ENCODE measurements at regions not wholly inside any gene's neighbourhood (a gene's known extent, or its start where the extent isn't known, plus 50 kb on each side); places are given as distances from the start of the nearest gene placed in this dataset.

DNA sequence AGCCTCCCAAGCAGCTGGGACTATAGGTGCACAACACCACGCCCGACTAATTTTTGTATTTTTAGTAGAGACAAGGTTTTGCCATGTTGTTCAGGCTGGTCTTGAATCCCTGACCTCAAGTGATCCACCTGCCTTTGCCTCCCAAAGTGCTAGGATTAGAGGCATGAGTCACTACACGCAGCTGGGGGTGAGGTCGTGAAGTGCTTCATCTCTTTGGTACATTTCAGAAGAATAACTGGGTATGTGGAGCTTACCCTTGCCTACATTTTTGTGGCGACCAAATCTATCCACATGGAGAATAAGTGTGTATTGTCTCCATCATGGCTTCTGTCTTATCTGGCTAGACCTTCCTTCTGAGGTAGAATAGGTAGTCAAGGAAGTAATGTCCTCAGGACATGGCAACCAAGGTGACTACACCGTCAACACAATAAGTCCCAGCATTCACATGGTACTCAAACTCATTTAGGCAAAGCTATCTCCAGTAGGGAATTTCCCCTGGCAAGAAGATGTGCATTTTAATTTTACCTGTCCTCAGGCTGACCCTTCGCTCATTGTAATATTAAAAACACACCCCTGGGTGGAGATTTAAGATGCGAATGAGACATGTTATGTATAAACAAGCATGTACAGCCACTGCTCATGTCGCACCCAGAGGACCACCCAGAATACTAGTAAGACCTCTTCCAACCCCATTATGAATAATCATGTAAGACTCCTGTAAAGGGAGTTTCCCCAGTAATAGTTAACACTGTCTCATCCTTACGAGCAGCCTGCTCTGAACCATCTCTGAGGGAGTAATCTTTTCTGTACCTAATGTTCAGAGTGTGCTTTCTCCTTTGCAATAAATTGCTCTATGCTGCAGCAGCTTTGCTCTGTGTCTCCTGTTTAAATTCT lies 1173.2 kb downstream of the TAF11L14 start:
- ATAC-seq: no peak

- no peak for ATAC-seq
Measured at GRCh38 chr5:18811661-18812060, 1176.3 kb downstream of the CDH18 start.

DNA sequence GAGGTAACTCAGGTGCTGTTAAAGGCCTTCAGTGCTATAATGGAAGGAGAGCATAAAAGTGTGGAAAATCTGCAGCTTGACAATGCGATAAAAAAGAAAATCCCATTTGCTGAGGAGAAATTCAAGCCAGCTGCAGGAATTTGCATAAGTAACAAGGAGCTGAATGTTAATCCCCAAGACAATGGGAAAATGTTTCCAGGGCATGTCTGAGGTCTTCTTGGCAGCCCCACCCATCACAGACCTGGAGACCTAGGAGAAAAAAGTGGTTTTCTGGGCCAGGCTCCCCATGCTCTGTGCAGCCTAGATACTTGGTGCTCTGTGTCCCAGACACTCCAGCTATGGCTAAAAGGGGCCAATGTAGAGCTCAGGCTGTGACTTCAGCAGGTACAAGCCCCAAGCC lies 1159.6 kb downstream of the CDH18 start:
- no peak for ATAC-seq

DNA sequence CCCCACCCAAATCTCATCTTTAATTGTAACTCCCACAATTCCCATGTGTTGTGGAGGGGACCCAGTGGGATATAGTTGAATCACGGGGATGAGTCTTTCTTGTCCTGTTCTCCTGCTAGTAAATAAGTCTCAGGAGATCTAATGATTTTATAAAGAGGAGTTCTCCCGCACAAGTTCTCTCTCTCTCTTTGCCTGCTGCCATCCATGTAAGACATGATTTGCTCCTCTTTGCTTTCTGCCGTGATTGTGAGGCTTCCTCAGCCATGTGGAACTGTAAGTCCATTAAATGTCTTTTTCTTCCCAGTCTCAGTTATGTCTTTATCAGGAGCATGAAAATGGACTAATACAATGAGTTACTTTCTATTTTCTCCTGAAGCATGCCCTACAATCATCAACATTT lies 1158.5 kb downstream of the CDH18 start:
- no peak for ATAC-seq

- no peak for ATAC-seq
Measured at GRCh38 chr5:18850216-18850615, 1137.8 kb downstream of the CDH18 start.

- no peak for ATAC-seq
Measured at GRCh38 chr5:18872978-18873377, 1115.0 kb downstream of the CDH18 start.

- no peak for ATAC-seq
Measured at GRCh38 chr5:18876565-18876964, 1111.4 kb downstream of the CDH18 start.

GRCh38 chr5:18881615-18882014 lies 1106.4 kb downstream of the CDH18 start:
- ATAC-seq: no peak

GRCh38 chr5:18882154-18882553 lies 1105.8 kb downstream of the CDH18 start:
- no peak for ATAC-seq

DNA sequence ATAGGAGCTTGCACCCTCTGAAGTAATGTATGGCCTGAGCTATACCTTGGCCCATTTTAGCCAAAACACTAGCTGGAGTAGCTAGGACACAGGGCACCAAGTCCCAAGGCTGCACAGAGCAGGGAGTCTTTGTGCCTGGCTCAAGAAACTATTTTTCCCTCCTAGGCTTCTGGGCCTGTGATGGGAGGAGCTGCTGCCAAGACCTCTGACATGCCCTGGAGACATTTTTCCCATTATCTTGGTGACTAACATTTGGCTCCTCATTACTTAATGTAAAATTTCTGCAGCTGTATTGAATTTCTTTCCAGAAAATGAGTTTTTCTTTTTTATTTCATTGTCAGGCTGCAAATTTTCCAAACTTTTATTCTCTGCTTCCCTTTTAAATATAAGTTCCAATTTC lies 1099.2 kb downstream of the CDH18 start:
- ATAC-seq: no peak

DNA sequence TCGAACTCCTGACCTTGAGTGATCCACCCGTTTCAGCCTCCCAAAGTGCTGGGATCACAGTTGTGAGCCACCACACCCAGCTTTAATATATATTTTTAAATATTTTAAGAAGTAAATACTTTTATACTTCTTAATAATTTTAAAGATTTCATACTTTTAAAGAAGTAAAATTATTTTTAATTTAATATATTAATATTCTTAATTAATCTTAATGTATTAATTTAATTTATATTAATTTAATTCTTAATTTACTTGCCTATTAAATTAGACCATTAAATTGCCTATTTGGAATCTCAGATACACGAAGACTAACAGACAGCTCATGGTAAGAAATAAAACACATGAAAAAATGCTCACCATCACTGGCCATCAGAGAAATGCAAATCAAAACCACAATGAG lies 1087.4 kb downstream of the CDH18 start:
- no peak for ATAC-seq

- no peak for ATAC-seq
Measured at GRCh38 chr5:18920966-18921365, 1067.0 kb downstream of the CDH18 start.

- no peak for ATAC-seq
Measured at GRCh38 chr5:18932081-18932480, 1055.9 kb downstream of the CDH18 start.

- ATAC-seq: no peak
Measured at GRCh38 chr5:18944771-18945170, 1043.2 kb downstream of the CDH18 start.

- no peak for ATAC-seq
Measured at GRCh38 chr5:18954239-18954638, 1033.8 kb downstream of the CDH18 start.

DNA sequence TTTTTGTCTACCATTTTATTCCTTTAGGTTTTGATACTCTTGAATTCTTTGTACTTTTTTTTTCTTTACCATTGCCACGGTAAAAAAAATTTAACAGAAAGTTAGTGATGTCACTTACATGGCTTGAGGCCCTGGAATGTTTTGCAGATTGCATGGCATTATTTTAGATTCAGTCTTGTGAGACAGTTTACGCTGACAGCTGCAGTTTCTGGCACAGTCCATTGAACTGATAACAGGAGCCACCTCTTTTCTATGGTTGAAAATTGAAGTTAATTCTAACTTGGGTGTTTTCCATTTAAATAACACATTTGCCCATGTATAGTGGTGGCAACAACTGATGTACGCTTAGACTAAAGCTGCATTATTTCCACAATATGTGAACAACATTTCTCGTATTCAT lies 1028.5 kb downstream of the CDH18 start:
- ATAC-seq: no peak

DNA sequence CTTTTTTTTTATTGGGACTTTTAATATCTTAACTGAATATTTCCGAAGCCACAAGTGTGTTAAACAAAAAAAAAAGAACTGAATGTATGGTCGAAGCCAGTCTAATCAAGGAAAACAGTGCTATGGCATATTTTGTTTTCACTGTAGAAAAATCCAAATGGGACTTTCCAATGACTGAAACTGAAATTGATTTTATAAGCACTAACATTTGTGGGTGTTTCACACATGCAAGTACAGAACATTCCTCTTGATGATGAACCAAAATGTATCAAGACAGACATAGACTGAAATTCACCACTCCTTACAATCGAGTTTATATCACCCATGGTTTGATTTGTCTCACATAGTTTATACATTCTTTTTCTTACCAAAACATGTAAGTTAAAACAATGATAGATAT lies 1026.8 kb downstream of the CDH18 start:
- no peak for ATAC-seq

DNA sequence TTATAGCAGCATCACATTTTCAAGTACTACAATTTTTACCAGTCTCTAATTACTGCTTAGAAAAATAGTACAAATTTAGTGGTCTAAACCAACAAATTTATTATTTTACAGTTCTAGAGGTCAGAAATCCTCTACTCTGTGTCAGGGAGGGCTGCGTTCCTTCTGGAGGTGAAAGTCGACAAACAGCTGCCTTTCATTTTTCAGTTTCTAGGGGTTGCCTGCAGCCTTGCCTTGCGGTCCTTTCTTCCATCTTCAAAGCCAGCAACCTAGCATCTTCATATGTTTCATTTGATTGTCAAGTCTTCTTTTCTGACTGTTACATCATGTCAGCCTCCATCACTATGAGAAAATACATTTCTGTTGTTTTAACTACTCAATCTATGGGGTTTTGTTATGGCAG lies 1022.1 kb downstream of the CDH18 start:
- ATAC-seq: no peak

DNA sequence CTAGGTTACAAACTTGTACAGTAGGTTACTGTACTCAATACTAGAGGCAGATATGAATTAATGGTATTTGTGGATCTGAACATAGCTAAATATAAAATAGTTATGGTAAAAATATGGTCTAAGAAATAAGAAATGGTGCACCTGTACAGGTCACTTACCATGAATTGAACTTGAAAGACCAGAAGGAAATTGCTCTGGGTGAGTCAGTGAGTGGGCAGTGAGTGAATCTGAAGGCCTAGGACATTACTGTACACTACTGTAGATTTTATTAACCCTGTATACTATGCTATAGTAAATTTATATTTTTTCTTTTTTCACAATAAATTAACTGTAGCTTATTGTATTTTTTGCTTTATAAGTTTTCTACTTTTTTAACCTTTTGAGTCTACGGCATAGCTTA lies 1020.4 kb downstream of the CDH18 start:
- no peak for ATAC-seq

- ATAC-seq: no peak
Measured at GRCh38 chr5:18968966-18969365, 1019.0 kb downstream of the CDH18 start.

DNA sequence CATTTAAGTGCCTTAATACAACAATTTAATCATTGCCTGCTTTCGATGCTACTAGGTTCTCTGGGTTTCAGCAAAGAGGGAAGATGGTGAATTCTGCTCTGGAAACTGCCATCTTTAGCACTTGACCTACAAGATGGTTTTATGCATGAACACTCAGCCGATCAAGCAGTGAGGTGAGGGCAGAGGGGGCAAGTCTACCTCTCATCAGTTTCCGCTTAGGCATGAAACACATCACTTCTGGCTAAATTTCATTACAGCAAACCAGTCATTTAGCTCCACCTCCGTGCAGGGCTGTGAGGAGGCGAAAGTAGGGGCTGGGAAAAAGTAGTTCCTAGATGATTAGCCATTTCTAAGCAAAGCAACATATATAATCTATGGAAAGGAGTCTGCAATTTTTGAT lies 1018.0 kb downstream of the CDH18 start:
- ATAC-seq: no peak

DNA sequence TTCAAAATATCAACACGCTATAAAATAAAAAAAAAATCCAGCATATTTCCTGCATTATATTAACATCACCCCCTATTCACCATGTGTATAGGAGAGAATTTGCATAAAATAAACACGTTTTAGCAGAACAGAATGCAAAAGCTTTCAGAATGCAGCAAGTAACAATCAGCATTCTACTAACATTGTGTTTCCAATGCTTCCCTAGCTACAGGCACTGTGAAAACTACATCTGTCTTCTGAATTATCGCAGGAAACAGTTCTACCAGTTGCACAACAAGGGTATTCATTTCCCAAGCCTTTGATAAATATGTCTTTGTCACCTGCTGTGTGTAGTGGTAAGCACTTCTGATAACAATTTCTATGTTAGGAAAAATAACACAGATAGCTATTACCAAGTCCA lies 1015.8 kb downstream of the CDH18 start:
- no peak for ATAC-seq

DNA sequence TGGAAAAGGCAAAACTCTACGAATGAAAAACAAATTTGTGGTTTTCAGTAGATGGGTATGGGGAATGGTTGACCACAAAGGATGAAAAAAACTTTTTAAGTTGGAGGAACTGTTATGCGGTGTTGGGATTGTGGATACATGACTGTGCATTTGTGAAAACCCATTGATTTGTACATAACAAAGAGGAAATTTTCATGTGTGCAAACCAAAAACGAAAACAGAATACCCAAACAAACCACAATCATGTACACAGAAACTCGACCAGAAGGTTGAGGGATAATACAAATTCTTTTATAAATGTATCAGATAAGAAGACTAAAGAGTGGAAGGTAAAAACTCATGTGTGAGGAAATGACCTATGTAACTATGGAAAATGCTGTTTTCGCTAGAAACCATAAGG lies 1012.4 kb downstream of the CDH18 start:
- ATAC-seq: no peak

DNA sequence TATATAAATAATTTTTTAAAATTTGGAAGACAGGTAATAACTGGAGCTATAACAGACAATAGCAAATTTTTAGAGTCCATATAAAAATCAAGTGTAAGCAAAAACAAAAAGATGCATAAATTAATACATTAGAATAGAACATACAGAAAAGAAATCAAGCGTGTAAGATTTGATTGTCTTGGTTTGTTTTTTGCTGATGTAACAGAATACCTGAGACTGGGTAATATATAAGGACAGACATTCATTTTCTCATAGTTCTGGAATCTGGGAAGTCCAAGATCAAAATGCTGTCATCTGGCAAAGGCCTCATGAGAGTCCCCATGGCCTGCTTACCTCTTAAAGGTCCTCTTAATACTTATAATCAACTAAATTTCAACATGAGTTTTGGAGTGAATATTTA lies 1010.1 kb downstream of the CDH18 start:
- no peak for ATAC-seq

DNA sequence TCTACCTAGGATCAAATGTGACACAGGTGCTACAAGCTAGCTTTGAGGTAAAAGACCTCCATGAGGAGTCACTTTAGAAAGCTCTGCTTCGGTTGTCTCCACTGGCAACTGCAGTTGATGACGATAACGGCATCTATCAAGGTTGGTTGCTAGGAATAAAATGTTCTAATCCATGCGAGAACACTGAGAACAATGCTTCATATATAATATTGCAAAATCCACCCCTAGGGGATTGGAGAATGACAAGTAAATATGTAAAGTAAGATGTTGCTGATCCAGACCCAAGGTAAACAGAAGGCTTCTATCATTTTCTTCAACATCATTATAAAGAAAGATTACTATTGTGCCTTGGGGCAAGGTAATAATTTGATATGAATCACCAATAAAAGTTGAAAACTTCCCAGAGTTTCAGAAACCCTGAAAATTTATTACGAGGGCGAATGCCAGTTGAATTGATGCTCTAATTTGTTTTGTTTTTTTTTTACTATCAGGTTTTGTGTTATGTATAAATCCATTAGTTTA lies 1003.4 kb downstream of the CDH18 start:
- ATAC-seq: no peak

Measured in esophagus mucosa (tissue), 1 donor.